H9 (cell line): ENCODE measurements at regions not wholly inside any gene's neighbourhood (a gene's known extent, or its start where the extent isn't known, plus 50 kb on each side); places are given as distances from the start of the nearest gene placed in this dataset.

Source experiments
- DNase-seq: peaks from one replicate; pipeline ENCODE4 v3.0.0-alpha.2; 2017
- H2AFZ ChIP-seq: one replicate; pipeline ENCODE4 v1.6.1; 2013; ENCODE audit warnings: mild to moderate bottlenecking, low read length, control low read depth, moderate library complexity
- H2AK5ac ChIP-seq: 2 replicates; pipeline ENCODE4 v1.6.1; 2013; ENCODE audit warnings: low read length, control low read depth, mixed read lengths; ENCODE audit not compliant: insufficient read length
- H2BK120ac ChIP-seq: one replicate; pipeline ENCODE4 v1.6.1; 2013; ENCODE audit warnings: low read depth, mild to moderate bottlenecking, low read length, control low read depth, inconsistent platforms; ENCODE audit not compliant: poor library complexity, severe bottlenecking
- H2BK12ac ChIP-seq: 2 replicates; pipeline ENCODE4 v1.6.1; 2013; ENCODE audit warnings: low read length, control low read depth, mixed read lengths, low read depth; ENCODE audit not compliant: insufficient read length
- H2BK15ac ChIP-seq: 2 replicates; pipeline ENCODE4 v1.6.1; 2013; ENCODE audit warnings: low read depth, low read length, control low read depth
- H2BK20ac ChIP-seq: one replicate; pipeline ENCODE4 v1.6.1; 2013; ENCODE audit warnings: low read depth, mild to moderate bottlenecking, low read length, control low read depth, inconsistent platforms; ENCODE audit not compliant: poor library complexity, severe bottlenecking
- H2BK5ac ChIP-seq: 2 replicates; pipeline ENCODE4 v1.6.1; 2013; ENCODE audit warnings: low read length, control low read depth, mixed read lengths; ENCODE audit not compliant: insufficient read length
- H3K14ac ChIP-seq: 2 replicates; pipeline ENCODE4 v1.6.1; 2013; ENCODE audit warnings: low read length, control low read depth; ENCODE audit not compliant: insufficient read depth
- H3K18ac ChIP-seq: 2 replicates; pipeline ENCODE4 v1.6.1; 2013; ENCODE audit warnings: low read depth, mild to moderate bottlenecking, mixed read lengths, low read length, control low read depth; ENCODE audit not compliant: insufficient read length
- H3K23ac ChIP-seq: 2 replicates; pipeline ENCODE4 v1.6.1; 2013; ENCODE audit warnings: low read length, control low read depth, mixed read lengths, low read depth; ENCODE audit not compliant: insufficient read length
- H3K23me2 ChIP-seq: 2 replicates; pipeline ENCODE4 v1.6.1; 2013; ENCODE audit warnings: low read depth, mild to moderate bottlenecking, mixed read lengths, low read length, control low read depth; ENCODE audit not compliant: insufficient read length, poor library complexity, severe bottlenecking
- H3K27ac ChIP-seq: 2 replicates; pipeline ENCODE4 v1.5.1; 2013; ENCODE audit warnings: low read length, control low read depth, mixed read lengths, low read depth; ENCODE audit not compliant: insufficient read length
- H3K27me3 ChIP-seq: 2 replicates; pipeline ENCODE4 v1.6.1; 2013; ENCODE audit warnings: low read length, control low read depth, inconsistent platforms; ENCODE audit not compliant: insufficient read depth
- H3K4ac ChIP-seq: 2 replicates; pipeline ENCODE4 v1.6.1; 2013; ENCODE audit warnings: low read depth, mild to moderate bottlenecking, control low read depth, inconsistent platforms, low read length, moderate library complexity
- H3K4me1 ChIP-seq: 2 replicates; pipeline ENCODE4 v1.6.1; 2013; ENCODE audit warnings: low read length, control low read depth, inconsistent platforms; ENCODE audit not compliant: insufficient read depth
- H3K4me2 ChIP-seq: 2 replicates; pipeline ENCODE4 v1.6.1; 2013; ENCODE audit warnings: low read length, control low read depth, mixed read lengths; ENCODE audit not compliant: insufficient read length, insufficient read depth
- H3K56ac ChIP-seq: 2 replicates; pipeline ENCODE4 v1.6.1; 2013; ENCODE audit warnings: low read depth, mild to moderate bottlenecking, mixed read lengths, low read length, control low read depth; ENCODE audit not compliant: insufficient read length
- H3K79me1 ChIP-seq: 2 replicates; pipeline ENCODE4 v1.6.1; 2013; ENCODE audit warnings: low read depth, mild to moderate bottlenecking, moderate library complexity, low read length, control low read depth, inconsistent platforms; ENCODE audit not compliant: insufficient read depth, poor library complexity, severe bottlenecking
- H3K79me2 ChIP-seq: 2 replicates; pipeline ENCODE4 v1.6.1; 2013; ENCODE audit warnings: low read length, control low read depth, inconsistent platforms; ENCODE audit not compliant: insufficient read depth
- H3K9ac ChIP-seq: 2 replicates; pipeline ENCODE4 v1.6.1; 2013; ENCODE audit warnings: low read length, control low read depth, mixed read lengths; ENCODE audit not compliant: insufficient read length; ENCODE audit errors: extremely low read depth
- H3K9me3 ChIP-seq: one replicate; pipeline ENCODE4 v1.6.1; 2013; ENCODE audit warnings: low read depth, low read length, inconsistent platforms; ENCODE audit not compliant: control insufficient read depth
- H3T11ph ChIP-seq: one replicate; pipeline ENCODE4 v1.6.1; 2013; ENCODE audit warnings: mild to moderate bottlenecking, low read length, control low read depth, inconsistent platforms
- H4K20me1 ChIP-seq: one replicate; pipeline ENCODE4 v1.6.1; 2013; ENCODE audit not compliant: control insufficient read depth, insufficient read length, insufficient read depth
- H4K5ac ChIP-seq: 2 replicates; pipeline ENCODE4 v1.6.1; 2013; ENCODE audit warnings: low read depth, mild to moderate bottlenecking, mixed read lengths, low read length, control low read depth; ENCODE audit not compliant: insufficient read length
- H4K8ac ChIP-seq: replicated peaks from 2 replicates; pipeline ENCODE4 v1.6.1; 2013; ENCODE audit warnings: low read length, control low read depth, mixed read lengths, low read depth; ENCODE audit not compliant: insufficient read length
- H4K91ac ChIP-seq: 2 replicates; pipeline ENCODE4 v1.6.1; 2013; ENCODE audit warnings: low read depth, mild to moderate bottlenecking, moderate library complexity, mixed read lengths, low read length, control low read depth; ENCODE audit not compliant: insufficient read length
- H3K27ac Mint-ChIP-seq, 3 experiments: 2 replicates in 2 of 3; 3 replicates in 1 of 3; pipeline ENCODE4 v1.8.0; 2020 to 2021; ENCODE audit warnings: mixed read lengths in 3 of 3, mild to moderate bottlenecking in 1 of 3, moderate library complexity in 1 of 3
- H3K27me3 Mint-ChIP-seq: 2 replicates; pipeline ENCODE4 v1.8.0; 2021; ENCODE audit warnings: low read depth, mild to moderate bottlenecking, moderate library complexity, mixed read lengths
- H3K36me3 Mint-ChIP-seq, 3 experiments: 2 replicates in 2 of 3; 3 replicates in 1 of 3; pipeline ENCODE4 v1.8.0; 2020 to 2021; ENCODE audit warnings: low read depth in 3 of 3, mixed read lengths in 3 of 3; ENCODE audit not compliant: insufficient read depth in 1 of 3
- H3K4me1 Mint-ChIP-seq, 2 experiments: 2 replicates each; pipeline ENCODE4 v1.8.0; 2020; ENCODE audit warnings: mixed read lengths in 2 of 2
- H3K4me3 Mint-ChIP-seq, 2 experiments: 2 replicates in 1 of 2; 3 replicates in 1 of 2; pipeline ENCODE4 v1.8.0; 2020 to 2021; ENCODE audit warnings: mild to moderate bottlenecking in 2 of 2, mixed read lengths in 2 of 2, moderate library complexity in 1 of 2
- H3K9me3 Mint-ChIP-seq, 2 experiments: 2 replicates in 1 of 2; 3 replicates in 1 of 2; pipeline ENCODE4 v1.8.0; 2020; ENCODE audit warnings: mild to moderate bottlenecking in 2 of 2, mixed read lengths in 2 of 2, moderate library complexity in 1 of 2
- whole genome bisulfite sequencing: extraction: QIAGEN DNeasy Blood & Tissue Kit; methylation state at CpG from one replicate; pipeline ENCODE4 v1.1.7; 2013; ENCODE audit warnings: missing lambda C conversion rate, low lambda C conversion rate, mixed read lengths; ENCODE audit not compliant: insufficient read length; ENCODE audit errors: extremely low coverage; 5-methylcytosine and 5-hydroxymethylcytosine counted together
- TF ChIP-seq, protein P1 (sequence below): fragments of 200-600 bp; sonication (generic); conservative IDR thresholded peaks from 3 replicates; pipeline ENCODE4 v1.8.0; 2021; ENCODE audit warnings: antibody characterized with exemption, mild to moderate bottlenecking

- Histone ChIP-seq H3K79me1 (no peaks in the 10 kb centered on the region), H3K9ac (no peak overlapping the region), H2BK20ac (no peak overlapping the region), H3K27me3 (no peaks in the 10 kb centered on the region), H3T11ph (no peak overlapping the region), H4K8ac (no peak overlapping the region), H3K9me3 (no peaks in the 10 kb centered on the region), H2BK12ac (no peak overlapping the region), H3K4ac (no peak overlapping the region), H3K18ac (no peak overlapping the region), H2AFZ (no peak overlapping the region), H3K23me2 (no peaks in the 10 kb centered on the region), H2BK120ac (no peak overlapping the region), H2AK5ac (no peak overlapping the region), H3K4me2 (no peak overlapping the region), H3K4me1 (peaks cover 3% of the 10 kb centered on the region; the same call in 1 of the 2 replicates), H2BK15ac (no peak overlapping the region), H3K14ac (no peak overlapping the region), H3K56ac (no peak overlapping the region), H4K5ac (no peak overlapping the region), H3K27ac (no peak overlapping the region), H4K91ac (no peak overlapping the region), H3K79me2 (no peaks in the 10 kb centered on the region), H3K23ac (no peak overlapping the region), H2BK5ac (no peak overlapping the region), H4K20me1 (no peaks in the 10 kb centered on the region)
- DNase-seq, result no peak
- H3K27ac Mint-ChIP-seq, result no peak overlapping the region
- H3K27me3 Mint-ChIP-seq, result peaks cover 2% of the 10 kb centered on the region; the same call in 1 of the 2 replicates
- no peaks in the 10 kb centered on the region for H3K36me3 Mint-ChIP-seq
- H3K4me1 Mint-ChIP-seq, result peaks cover 27 to 38% of the 10 kb centered on the region in 2 experiments
- no CpG with 5 or more reads among the region's 6 CpGs for WGBS
- TF ChIP-seq, protein P1, sequence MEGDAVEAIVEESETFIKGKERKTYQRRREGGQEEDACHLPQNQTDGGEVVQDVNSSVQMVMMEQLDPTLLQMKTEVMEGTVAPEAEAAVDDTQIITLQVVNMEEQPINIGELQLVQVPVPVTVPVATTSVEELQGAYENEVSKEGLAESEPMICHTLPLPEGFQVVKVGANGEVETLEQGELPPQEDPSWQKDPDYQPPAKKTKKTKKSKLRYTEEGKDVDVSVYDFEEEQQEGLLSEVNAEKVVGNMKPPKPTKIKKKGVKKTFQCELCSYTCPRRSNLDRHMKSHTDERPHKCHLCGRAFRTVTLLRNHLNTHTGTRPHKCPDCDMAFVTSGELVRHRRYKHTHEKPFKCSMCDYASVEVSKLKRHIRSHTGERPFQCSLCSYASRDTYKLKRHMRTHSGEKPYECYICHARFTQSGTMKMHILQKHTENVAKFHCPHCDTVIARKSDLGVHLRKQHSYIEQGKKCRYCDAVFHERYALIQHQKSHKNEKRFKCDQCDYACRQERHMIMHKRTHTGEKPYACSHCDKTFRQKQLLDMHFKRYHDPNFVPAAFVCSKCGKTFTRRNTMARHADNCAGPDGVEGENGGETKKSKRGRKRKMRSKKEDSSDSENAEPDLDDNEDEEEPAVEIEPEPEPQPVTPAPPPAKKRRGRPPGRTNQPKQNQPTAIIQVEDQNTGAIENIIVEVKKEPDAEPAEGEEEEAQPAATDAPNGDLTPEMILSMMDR, result no peak
- H3K9me3 Mint-ChIP-seq, result no peaks in the 10 kb centered on the region; a peak in 1 of 5 replicates
- H3K4me3 Mint-ChIP-seq, result no peak overlapping the region
Observed at GRCh38 chr16:87238361-87238715, 78.9 kb downstream of the C16orf95 start.
